ENCODE measurements at regions not wholly inside any gene's neighbourhood (a gene's known extent, or its start where the extent isn't known, plus 50 kb on each side); places are given as distances from the start of the nearest gene placed in this dataset.

- TF ChIP-seq SP1 (IDR thresholded peaks at IDR 0.05) (no peak), ELF4 (IDR thresholded peaks at IDR 0.05) (no peak), L3MBTL2 (conservative IDR thresholded peaks at IDR 0.05) (no peak), TARDBP (IDR thresholded peaks at IDR 0.05) (no peak)
These were observed 138.0 kb upstream of the POU2AF2 start for GRCh38 chr11:111107501-111107900.
